B cell (primary cell): ENCODE measurements at regions not wholly inside any gene's neighbourhood (a gene's known extent, or its start where the extent isn't known, plus 50 kb on each side); places are given as distances from the start of the nearest gene placed in this dataset.

ENCODE experiments used
- ATAC-seq: fragments of 200-7000 bp; cut with Tn5 transposase; one replicate; pipeline ENCODE4 v1.10.0; 2021; ENCODE audit warnings: low read depth, mild to moderate bottlenecking, moderate number of reproducible peaks, moderate library complexity
- CTCF ChIA-PET: fragments of 350-600 bp; sonication (Branson Sonifier 250); formaldehyde crosslinking; loops from one replicate; lab custom pipeline; 2021; ENCODE audit warnings: antibody characterized with exemption, inconsistent platforms; lab: Charles Lee
- POLR2A ChIA-PET: fragments of 350-600 bp; sonication (Branson Sonifier 250); formaldehyde crosslinking; loops from one replicate; lab custom pipeline; 2021; ENCODE audit warnings: antibody characterized with exemption; lab: Charles Lee
- DNase-seq: peaks from one replicate; pipeline ENCODE4 v3.0.0; 2013
- H2AFZ ChIP-seq: 2 replicates; pipeline ENCODE4 v1.6.1; 2012; ENCODE audit warnings: mild to moderate bottlenecking, low read depth, low read length; ENCODE audit not compliant: insufficient read depth, poor library complexity, severe bottlenecking
- H3K27ac ChIP-seq, 2 donors: 1 replicate in 1 of 2; 2 replicates in 1 of 2; pipeline ENCODE4 v1.5.1; 2012 to 2013; ENCODE audit warnings: low read length in 2 of 2, mild to moderate bottlenecking in 2 of 2, moderate library complexity in 1 of 2
- H3K27me3 ChIP-seq, 4 experiments: fragments of 200-600 bp in 1 of 4; sonication (generic) in 1 of 4; replicated peaks in 1 of 4; 1 replicate in 2 of 4; 2 replicates in 2 of 4; pipeline versions ENCODE4 v1.6.1 to v1.7.0; 2013 to 2016; ENCODE audit warnings: low read length in 3 of 4, mild to moderate bottlenecking in 2 of 4, mixed read lengths in 1 of 4, moderate library complexity in 1 of 4; ENCODE audit not compliant: insufficient read depth in 4 of 4, control insufficient read depth in 3 of 4; ENCODE audit errors: control extremely low read depth in 1 of 4
- H3K36me3 ChIP-seq, 2 experiments: replicated peaks in 1 of 2; 1 replicate in 1 of 2; 2 replicates in 1 of 2; pipeline versions ENCODE4 v1.6.1 to v1.7.1; 2013; ENCODE audit warnings: low read length in 1 of 2; ENCODE audit not compliant: insufficient read depth in 2 of 2, control insufficient read depth in 1 of 2; ENCODE audit errors: control extremely low read depth in 1 of 2, extremely low read depth in 1 of 2
- H3K4me1 ChIP-seq, 2 donors: fragments of 200-600 bp in 1 of 2; sonication (generic) in 1 of 2; 1 replicate in 1 of 2; 2 replicates in 1 of 2; pipeline versions ENCODE4 v1.5.1 to v1.6.1; 2013 to 2017; ENCODE audit warnings: low read length in 2 of 2; ENCODE audit not compliant: control insufficient read depth in 2 of 2, insufficient read depth in 2 of 2
- H3K4me2 ChIP-seq: replicated peaks from 2 replicates; pipeline ENCODE3; 2012; ENCODE audit warnings: mild to moderate bottlenecking, low read depth, low read length; ENCODE audit not compliant: poor library complexity, severe bottlenecking
- H3K4me3 ChIP-seq, 5 experiments: fragments of 200-600 bp in 1 of 5; sonication (generic) in 1 of 5; 1 replicate in 3 of 5; 2 replicates in 2 of 5; pipeline versions ENCODE4 v1.5.1 to v1.7.0; 2011 to 2016; ENCODE audit warnings: low read length in 4 of 5, mild to moderate bottlenecking in 4 of 5, low read depth in 2 of 5, control low read depth in 1 of 5, moderate library complexity in 1 of 5; ENCODE audit not compliant: insufficient read depth in 1 of 5; ENCODE audit errors: control extremely low read depth in 1 of 5, extremely low read depth in 1 of 5
- H3K79me2 ChIP-seq: fragments of 200-600 bp; sonication (generic); one replicate; pipeline ENCODE4 v1.6.0; 2016; ENCODE audit warnings: low read length; ENCODE audit not compliant: control insufficient read depth, insufficient read depth
- H3K9ac ChIP-seq: fragments of 200-600 bp; sonication (generic); 2 replicates; pipeline ENCODE4 v1.6.1; 2017; ENCODE audit warnings: mild to moderate bottlenecking, low read length, moderate library complexity
- H3K9me3 ChIP-seq, 3 donors: one replicate each; pipeline versions ENCODE4 v1.6.1 to v1.7.1; 2013; ENCODE audit warnings: low read length in 2 of 3; ENCODE audit not compliant: control insufficient read depth in 2 of 3, insufficient read depth in 1 of 3; ENCODE audit errors: control extremely low read depth in 1 of 3
- H4K20me1 ChIP-seq: 2 replicates; pipeline ENCODE4 v1.6.0; 2012; ENCODE audit warnings: mild to moderate bottlenecking, low read length; ENCODE audit not compliant: insufficient read depth, control insufficient read depth, poor library complexity, severe bottlenecking
- H3K27ac Mint-ChIP-seq: one replicate; pipeline ENCODE4 v1.8.0; 2021; ENCODE audit warnings: mixed read lengths
- H3K27me3 Mint-ChIP-seq: one replicate; pipeline ENCODE4 v1.8.0; 2021; ENCODE audit warnings: mixed read lengths
- H3K4me1 Mint-ChIP-seq: one replicate; pipeline ENCODE4 v1.8.0; 2021; ENCODE audit warnings: mixed read lengths
- H3K4me3 Mint-ChIP-seq: one replicate; pipeline ENCODE4 v1.8.0; 2021; ENCODE audit warnings: mixed read lengths
- H3K9me3 Mint-ChIP-seq: one replicate; pipeline ENCODE4 v1.8.0; 2022; ENCODE audit warnings: mixed read lengths; ENCODE audit not compliant: insufficient read depth
- EZH2 ChIP-seq: IDR thresholded peaks from 2 replicates; pipeline ENCODE4 v1.6.1; 2012; ENCODE audit warnings: borderline replicate concordance, low read depth, mild to moderate bottlenecking, moderate library complexity, low read length; ENCODE audit not compliant: insufficient read depth, poor library complexity, severe bottlenecking
- WGBS: methylation state at CpG from one replicate; pipeline ENCODE4 v1.1.5; 2013; ENCODE audit warnings: missing lambda C conversion rate; ENCODE audit not compliant: insufficient coverage; 5-methylcytosine and 5-hydroxymethylcytosine counted together
- intact Hi-C: fragments of 100-400 bp; cut with micrococcal nuclease; formaldehyde crosslinking; loops from one replicate; pipeline ENCODE4 v1.10.0; 2022
- TF ChIP-seq, protein P1 (sequence below): fragments of 200-600 bp; IDR thresholded peaks from one replicate; pipeline ENCODE4 v1.8.0; 2022; ENCODE audit warnings: antibody characterized with exemption, mild to moderate bottlenecking

DNA sequence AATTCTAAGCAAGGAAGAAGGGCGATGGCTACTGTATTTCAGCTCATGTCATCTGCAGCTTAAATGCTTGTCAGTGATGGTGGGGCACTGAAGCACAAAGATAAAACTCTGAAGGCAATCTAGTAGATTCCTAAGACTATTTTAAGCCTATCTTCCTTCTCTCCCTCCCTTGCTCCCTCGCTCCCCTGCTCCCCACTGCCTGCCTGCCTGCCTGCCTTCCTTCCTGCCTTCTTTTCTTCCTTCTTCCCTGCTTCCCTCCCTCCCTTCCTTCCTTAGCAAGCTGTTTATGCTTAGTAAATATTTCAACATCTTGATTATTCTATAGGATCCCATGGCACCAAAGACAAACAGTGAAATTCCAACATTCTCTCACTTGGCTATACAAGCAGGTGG, 99.6 kb downstream of the OXSM start:
- Histone ChIP-seq H3K9me3 (no peaks in the 10 kb centered on the region), H3K79me2 (no peaks in the 10 kb centered on the region), H3K36me3 (no peaks in the 10 kb centered on the region), H3K4me2 (no peak overlapping the region), H3K27ac (no peak overlapping the region), H3K27me3 (no peaks in the 10 kb centered on the region), H2AFZ (no peak overlapping the region), H4K20me1 (no peaks in the 10 kb centered on the region), H3K4me3 (no peak overlapping the region), H3K9ac (no peak overlapping the region), H3K4me1 (no peaks in the 10 kb centered on the region)
- DNase-seq (no peak), ATAC-seq (no peak)
- TF ChIP-seq EZH2 = no peak
- POLR2A ChIA-PET = no interaction called here
- WGBS = 92% methylated on average over 2 of the region's 2 CpGs
- CTCF ChIA-PET = interaction anchor here (1.3 kb wide), 1 partner anchor 30 kb away, joined by 3 read pairs; no protein-coding TSS in a partner anchor
- Mint-ChIP-seq H3K27me3 (peaks cover 6% of the 10 kb centered on the region), H3K4me1 (no peaks in the 10 kb centered on the region), H3K4me3 (no peak overlapping the region), H3K27ac (no peak overlapping the region), H3K9me3 (no peaks in the 10 kb centered on the region)
- intact Hi-C loops = no loop called here

DNA sequence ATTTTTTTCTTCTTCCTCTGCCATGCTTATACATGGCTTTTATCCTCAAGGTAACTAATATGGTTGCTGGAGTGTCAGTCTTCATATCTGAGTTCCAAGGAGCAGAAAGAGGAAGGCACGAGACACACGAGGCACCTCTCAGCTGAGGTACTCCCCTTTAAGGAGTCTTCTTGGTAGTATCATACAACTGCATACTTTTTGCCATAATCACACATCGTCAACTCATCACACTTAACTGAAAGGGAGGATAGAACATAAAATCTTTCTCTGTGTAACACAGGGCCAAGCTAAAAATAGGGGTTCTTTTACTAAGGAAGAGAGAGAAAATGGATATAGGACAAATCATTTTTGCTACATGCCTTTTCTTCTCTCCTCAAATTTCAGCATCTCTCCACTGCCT, 104.2 kb downstream of the OXSM start:
- no peaks in the 10 kb centered on the region for H3K27me3 ChIP-seq
- WGBS = no CpG with 5 or more reads among the region's 3 CpGs
- ChIA-PET POLR2A (no interaction called here), CTCF (no interaction called here)
- H3K4me1 Mint-ChIP-seq = no peaks in the 10 kb centered on the region
- ATAC-seq (no peak), DNase-seq (no peak)
- no peaks in the 10 kb centered on the region for H3K36me3 ChIP-seq
- no peak overlapping the region for H3K9ac ChIP-seq
- no peak overlapping the region for H3K27ac Mint-ChIP-seq
- no peak overlapping the region for H3K4me2 ChIP-seq
- no peaks in the 10 kb centered on the region for H3K9me3 ChIP-seq
- TF ChIP-seq EZH2 = no peak
- TF ChIP-seq, protein P1, sequence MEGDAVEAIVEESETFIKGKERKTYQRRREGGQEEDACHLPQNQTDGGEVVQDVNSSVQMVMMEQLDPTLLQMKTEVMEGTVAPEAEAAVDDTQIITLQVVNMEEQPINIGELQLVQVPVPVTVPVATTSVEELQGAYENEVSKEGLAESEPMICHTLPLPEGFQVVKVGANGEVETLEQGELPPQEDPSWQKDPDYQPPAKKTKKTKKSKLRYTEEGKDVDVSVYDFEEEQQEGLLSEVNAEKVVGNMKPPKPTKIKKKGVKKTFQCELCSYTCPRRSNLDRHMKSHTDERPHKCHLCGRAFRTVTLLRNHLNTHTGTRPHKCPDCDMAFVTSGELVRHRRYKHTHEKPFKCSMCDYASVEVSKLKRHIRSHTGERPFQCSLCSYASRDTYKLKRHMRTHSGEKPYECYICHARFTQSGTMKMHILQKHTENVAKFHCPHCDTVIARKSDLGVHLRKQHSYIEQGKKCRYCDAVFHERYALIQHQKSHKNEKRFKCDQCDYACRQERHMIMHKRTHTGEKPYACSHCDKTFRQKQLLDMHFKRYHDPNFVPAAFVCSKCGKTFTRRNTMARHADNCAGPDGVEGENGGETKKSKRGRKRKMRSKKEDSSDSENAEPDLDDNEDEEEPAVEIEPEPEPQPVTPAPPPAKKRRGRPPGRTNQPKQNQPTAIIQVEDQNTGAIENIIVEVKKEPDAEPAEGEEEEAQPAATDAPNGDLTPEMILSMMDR = no peak
- intact Hi-C loops = no loop called here
- H3K9me3 Mint-ChIP-seq = no peaks in the 10 kb centered on the region
- no peak overlapping the region for H3K4me3 ChIP-seq
- no peak overlapping the region for H3K4me3 Mint-ChIP-seq
- no peaks in the 10 kb centered on the region for H3K79me2 ChIP-seq
- H3K27me3 Mint-ChIP-seq = no peaks in the 10 kb centered on the region
- H3K27ac ChIP-seq = no peak overlapping the region
- H4K20me1 ChIP-seq = no peaks in the 10 kb centered on the region
- no peak overlapping the region for H2AFZ ChIP-seq
- H3K4me1 ChIP-seq = no peaks in the 10 kb centered on the region
